ENCODE measurements at regions not wholly inside any gene's neighbourhood (a gene's known extent, or its start where the extent isn't known, plus 50 kb on each side); places are given as distances from the start of the nearest gene placed in this dataset.

DNA sequence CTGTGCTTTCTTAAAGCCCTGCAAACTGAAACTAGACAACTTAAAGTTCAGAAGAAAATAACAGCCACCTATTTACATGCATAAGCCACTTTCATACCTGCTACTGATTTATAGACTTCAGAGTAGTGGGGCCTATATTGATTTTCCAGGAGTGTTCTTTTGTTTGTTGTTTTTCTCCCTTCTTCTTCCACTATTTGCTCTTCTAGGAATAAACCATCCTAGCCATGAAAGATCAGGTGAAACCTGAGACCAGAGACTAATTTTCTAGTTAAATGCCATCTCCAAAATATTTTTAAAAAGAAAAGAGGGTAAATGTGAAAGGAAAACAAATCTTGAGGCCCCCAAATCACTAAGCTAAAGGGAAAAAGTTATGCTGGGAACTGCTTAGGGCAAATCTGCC is 72.4 kb upstream of the C1GALT1 start:
- no peaks in the 10 kb centered on the region for H3K9me3 ChIP-seq
- no peak for TF ChIP-seq POLR2AphosphoS5 (IDR thresholded peaks at IDR 0.05)
- TF ChIP-seq POLR2A (IDR thresholded peaks at IDR 0.05): no peak
- TF ChIP-seq, protein P1, sequence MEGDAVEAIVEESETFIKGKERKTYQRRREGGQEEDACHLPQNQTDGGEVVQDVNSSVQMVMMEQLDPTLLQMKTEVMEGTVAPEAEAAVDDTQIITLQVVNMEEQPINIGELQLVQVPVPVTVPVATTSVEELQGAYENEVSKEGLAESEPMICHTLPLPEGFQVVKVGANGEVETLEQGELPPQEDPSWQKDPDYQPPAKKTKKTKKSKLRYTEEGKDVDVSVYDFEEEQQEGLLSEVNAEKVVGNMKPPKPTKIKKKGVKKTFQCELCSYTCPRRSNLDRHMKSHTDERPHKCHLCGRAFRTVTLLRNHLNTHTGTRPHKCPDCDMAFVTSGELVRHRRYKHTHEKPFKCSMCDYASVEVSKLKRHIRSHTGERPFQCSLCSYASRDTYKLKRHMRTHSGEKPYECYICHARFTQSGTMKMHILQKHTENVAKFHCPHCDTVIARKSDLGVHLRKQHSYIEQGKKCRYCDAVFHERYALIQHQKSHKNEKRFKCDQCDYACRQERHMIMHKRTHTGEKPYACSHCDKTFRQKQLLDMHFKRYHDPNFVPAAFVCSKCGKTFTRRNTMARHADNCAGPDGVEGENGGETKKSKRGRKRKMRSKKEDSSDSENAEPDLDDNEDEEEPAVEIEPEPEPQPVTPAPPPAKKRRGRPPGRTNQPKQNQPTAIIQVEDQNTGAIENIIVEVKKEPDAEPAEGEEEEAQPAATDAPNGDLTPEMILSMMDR (IDR thresholded peaks at IDR 0.05): no peak
- no peak for TF ChIP-seq EP300 (IDR thresholded peaks at IDR 0.05)
- no peaks in the 10 kb centered on the region for H3K4me1 ChIP-seq
- H3K27me3 ChIP-seq: no peaks in the 10 kb centered on the region
- no peaks in the 10 kb centered on the region for H3K36me3 ChIP-seq
- H3K4me3 ChIP-seq: no peak overlapping the region
- intact Hi-C loops (cut with DNase I): no loop called here
- DNase-seq: no peak
- H3K27ac ChIP-seq: no peak overlapping the region

DNA sequence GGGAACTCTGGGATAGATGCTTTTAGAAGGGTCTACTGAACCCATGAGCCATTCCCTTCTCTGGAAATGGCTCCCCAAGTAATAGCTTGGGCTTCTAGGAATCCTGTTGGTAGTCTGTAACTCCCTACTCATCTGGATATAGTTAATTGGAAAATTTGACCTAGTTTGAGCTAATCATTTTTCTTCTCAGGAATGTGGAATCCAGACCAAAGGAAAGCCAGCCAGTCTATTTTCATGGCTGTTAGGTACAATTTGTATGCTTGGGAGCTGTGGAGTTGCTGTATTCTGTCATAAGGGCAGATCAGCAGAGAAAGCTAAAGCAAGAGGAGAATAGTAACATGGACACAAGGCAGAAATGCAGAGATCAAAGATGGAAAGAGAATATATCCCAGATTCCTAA is 71.6 kb upstream of the C1GALT1 start:
- no peak for DNase-seq
- intact Hi-C loops (cut with DNase I): no loop called here
- H3K36me3 ChIP-seq: no peaks in the 10 kb centered on the region
- no peak for TF ChIP-seq POLR2AphosphoS5 (IDR thresholded peaks at IDR 0.05)
- TF ChIP-seq, protein P1 (IDR thresholded peaks at IDR 0.05): no peak
- TF ChIP-seq EP300 (IDR thresholded peaks at IDR 0.05): no peak
- TF ChIP-seq POLR2A (IDR thresholded peaks at IDR 0.05): no peak
- H3K27ac ChIP-seq: no peak overlapping the region
- H3K4me3 ChIP-seq: no peak overlapping the region
- no peaks in the 10 kb centered on the region for H3K9me3 ChIP-seq
- no peaks in the 10 kb centered on the region for H3K4me1 ChIP-seq
- H3K27me3 ChIP-seq: no peaks in the 10 kb centered on the region

DNA sequence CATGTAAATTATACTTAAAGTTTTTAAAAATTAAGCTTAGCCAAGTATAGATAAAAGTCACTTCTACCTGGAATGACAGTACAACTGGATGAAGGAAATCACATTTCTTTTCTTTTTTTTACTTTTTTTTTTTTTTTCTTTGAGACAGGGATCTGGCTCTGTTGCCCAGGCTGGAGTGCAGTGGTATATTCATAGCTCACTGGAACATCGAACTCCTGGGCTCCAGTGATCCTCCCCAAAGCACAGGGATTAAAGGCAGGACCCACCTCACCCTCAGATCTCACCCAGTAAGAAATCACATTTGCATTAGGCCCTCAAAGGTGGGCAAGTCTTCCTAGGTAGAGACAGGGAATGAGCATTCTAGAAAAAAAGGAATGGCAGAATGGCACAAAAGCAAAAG is 69.5 kb upstream of the C1GALT1 start:
- Histone ChIP-seq H3K4me3 (no peak overlapping the region), H3K27me3 (no peaks in the 10 kb centered on the region), H3K27ac (no peak overlapping the region), H3K9me3 (no peaks in the 10 kb centered on the region), H3K36me3 (no peaks in the 10 kb centered on the region), H3K4me1 (no peaks in the 10 kb centered on the region)
- WGBS, 2 donors: 91 to 96% methylated on average over 1 of the region's 1 CpG
- intact Hi-C loops (cut with DNase I): no loop called here
- TF ChIP-seq, protein P1 (IDR thresholded peaks at IDR 0.05): no peak
- TF ChIP-seq POLR2A (IDR thresholded peaks at IDR 0.05): no peak
- no peak for TF ChIP-seq POLR2AphosphoS5 (IDR thresholded peaks at IDR 0.05)
- no peak for TF ChIP-seq EP300 (IDR thresholded peaks at IDR 0.05)
- DNase-seq: no peak

DNA sequence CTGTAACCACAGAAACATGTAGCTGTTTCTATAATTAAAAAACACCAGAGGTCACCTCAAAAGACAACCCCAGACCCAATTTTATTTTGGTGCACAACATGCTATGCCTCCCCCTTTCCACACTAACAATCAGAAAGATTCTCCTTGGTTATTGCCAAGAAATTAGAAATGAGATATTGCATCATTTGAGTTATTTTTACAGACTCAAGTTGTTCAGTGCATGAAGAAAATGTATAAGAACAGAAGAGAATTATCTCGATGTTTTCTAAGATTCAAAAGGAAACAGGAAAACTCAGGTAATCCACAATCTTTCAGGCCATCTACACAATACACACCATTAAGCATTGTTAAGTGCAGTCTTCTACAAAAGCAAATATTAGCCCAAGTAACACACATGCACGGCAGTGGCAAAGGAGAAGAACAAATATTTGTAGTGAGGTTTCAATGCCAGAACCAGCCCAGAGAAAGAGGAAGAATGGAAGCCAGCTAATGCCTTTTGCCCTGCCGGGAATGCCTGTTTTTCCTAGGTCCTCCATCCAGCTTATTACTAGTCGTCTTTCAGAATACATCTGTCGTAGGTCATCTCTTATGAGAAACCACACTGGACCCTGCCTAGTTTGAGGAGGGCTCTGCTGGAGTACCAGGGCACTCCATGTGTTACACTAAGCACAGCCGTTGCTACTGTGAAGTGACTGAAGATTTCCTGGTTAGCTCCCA is 67.6 kb upstream of the C1GALT1 start:
- intact Hi-C loops (cut with DNase I): no loop called here
- no peak for DNase-seq
- Histone ChIP-seq H3K9me3 (no peaks in the 10 kb centered on the region), H3K27ac (no peak overlapping the region), H3K36me3 (no peaks in the 10 kb centered on the region), H3K4me3 (no peak overlapping the region), H3K4me1 (no peaks in the 10 kb centered on the region), H3K27me3 (no peaks in the 10 kb centered on the region)
- no peak for TF ChIP-seq POLR2AphosphoS5 (IDR thresholded peaks at IDR 0.05)
- TF ChIP-seq POLR2A (IDR thresholded peaks at IDR 0.05): no peak
- TF ChIP-seq, protein P1 (IDR thresholded peaks at IDR 0.05): no peak
- no peak for TF ChIP-seq EP300 (IDR thresholded peaks at IDR 0.05)
- WGBS, 2 donors: 19 to 63% methylated on average over 6 of the region's 6 CpGs

Measured in sigmoid colon (tissue), 6 donors.